ENCODE measurements at regions not wholly inside any gene's neighbourhood (a gene's known extent, or its start where the extent isn't known, plus 50 kb on each side); places are given as distances from the start of the nearest gene placed in this dataset.

DNA sequence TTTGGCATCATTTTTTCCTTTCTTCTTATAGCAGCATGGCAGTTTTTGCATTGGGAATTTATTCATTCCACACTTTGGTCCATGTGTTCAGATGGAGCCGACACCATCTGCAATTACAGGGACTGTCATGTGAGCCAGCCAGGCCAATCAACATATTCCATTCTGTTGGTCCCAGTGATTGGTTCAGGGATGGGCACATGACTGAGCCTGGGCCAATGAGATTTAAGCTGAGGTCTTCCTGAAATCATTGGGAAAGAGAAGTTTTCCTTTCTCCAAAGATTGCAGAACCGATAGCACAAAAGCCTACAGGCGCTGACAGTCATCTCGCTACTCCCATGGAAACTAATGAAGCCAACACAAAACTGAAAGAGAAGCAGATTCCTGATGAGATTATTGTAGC, 841.5 kb upstream of the TMEM132C start:
- no peak for TF ChIP-seq CTCF (IDR thresholded peaks at IDR 0.05 in 4 of 5, conservative IDR thresholded peaks at IDR 0.05 in 1 of 5)
- no peak for TF ChIP-seq POLR2A (IDR thresholded peaks at IDR 0.05)

Data from gastrocnemius medialis (tissue), 4 donors.